ENCODE measurements at regions not wholly inside any gene's neighbourhood (a gene's known extent, or its start where the extent isn't known, plus 50 kb on each side); places are given as distances from the start of the nearest gene placed in this dataset.
"Not testable (repeated sequence)": the region's sequence is repeated elsewhere in the genome, so short reads cannot be mapped to it uniquely, and the experiment has no call there.

- H3K23ac ChIP-seq (ENCODE audit: insufficient read length); H3K79me2 ChIP-seq (ENCODE audit: control insufficient read depth in 1 of 2, insufficient read depth in 2 of 2, low read length in 2 of 2); H3K4me2 ChIP-seq (ENCODE audit: insufficient read depth in 1 of 2, low read depth in 2 of 2, low read length in 2 of 2); H4K20me1 ChIP-seq (replicated peaks in 1 of 2; ENCODE audit: control insufficient read depth in 1 of 2, insufficient read depth in 2 of 2, low read length in 2 of 2); H3K9ac ChIP-seq (replicated peaks in 1 of 4; ENCODE audit: extremely low read depth in 1 of 4, low read depth in 3 of 4, low read length in 3 of 4); H4K8ac ChIP-seq (ENCODE audit: extremely low read depth, insufficient read depth, low read length); H4K5ac ChIP-seq (ENCODE audit: insufficient read length, low read depth, low read length); H3K56ac ChIP-seq (replicated peaks; ENCODE audit: insufficient read length, low read depth, low read length); H3K27me3 ChIP-seq (replicated peaks in 1 of 4; ENCODE audit: control insufficient read depth in 3 of 4, extremely low read depth in 1 of 4, insufficient read depth in 3 of 4, low read length in 3 of 4); H2BK12ac ChIP-seq (ENCODE audit: low read depth, low read length); H3K9me3 ChIP-seq (ENCODE audit: insufficient read depth in 2 of 2, low read depth in 1 of 2, low read length in 1 of 2); DNase-seq (ENCODE audit: low read depth in 1 of 2, low spot score in 2 of 2); H3K18ac ChIP-seq (ENCODE audit: extremely low read depth, low read length); H2AK5ac ChIP-seq (ENCODE audit: low read depth, low read length); H3K4ac ChIP-seq (replicated peaks; ENCODE audit: insufficient read length, low read depth, low read length); FAIRE-seq; H3K4me1 ChIP-seq (replicated peaks in 1 of 4; ENCODE audit: control insufficient read depth in 3 of 4, insufficient read depth in 4 of 4, low read length in 3 of 4); H3K27ac ChIP-seq (ENCODE audit: low read depth, low read length); H3K36me3 ChIP-seq (ENCODE audit: control insufficient read depth in 2 of 4, insufficient read depth in 4 of 4, low read length in 3 of 4); H2BK20ac ChIP-seq (ENCODE audit: low read length); H3K23me2 ChIP-seq (ENCODE audit: low read depth, low read length); H4K91ac ChIP-seq (replicated peaks; ENCODE audit: insufficient read length, low read length); POLR2A ChIA-PET (ENCODE audit: partially characterized antibody); H3K79me1 ChIP-seq (ENCODE audit: low read depth, low read length); H3K4me3 ChIP-seq (ENCODE audit: extremely low read depth in 1 of 4, insufficient read depth in 2 of 4, low read depth in 3 of 4, low read length in 4 of 4); H2BK120ac ChIP-seq (replicated peaks; ENCODE audit: low read depth, low read length); H3K14ac ChIP-seq (ENCODE audit: insufficient read length); H2BK15ac ChIP-seq (ENCODE audit: low read length); H2BK5ac ChIP-seq (ENCODE audit: low read depth, low read length): not testable (repeated sequence)
- 91% methylated on average over 9 of the region's 9 CpGs; no CpG with 5 or more reads in 1 of the 2 experiments for WGBS, 2 experiments (ENCODE audit: extremely low coverage in 1 of 2, insufficient coverage in 1 of 2, insufficient read length in 1 of 2, insufficient replicate concordance in 2 of 2, low coverage in 1 of 2, low lambda C conversion rate in 2 of 2, missing lambda C conversion rate in 1 of 2)
- CTCF ChIA-PET (ENCODE audit: partially characterized antibody): interaction anchor here (1.8 kb wide), 1 partner anchor 489 kb away, joined by 4 read pairs; no protein-coding TSS in a partner anchor
- H2AFZ ChIP-seq (ENCODE audit: low read length): peak overlapping the region; percentile 53; the same call in 1 of the 2 replicates
Observed at GRCh38 chr7:97329871-97330270, 212.4 kb downstream of the SDHAF3 start.
